MM.1S (cell line): ENCODE measurements at regions not wholly inside any gene's neighbourhood (a gene's known extent, or its start where the extent isn't known, plus 50 kb on each side); places are given as distances from the start of the nearest gene placed in this dataset.
"Not testable (repeated sequence)": the region's sequence is repeated elsewhere in the genome, so short reads cannot be mapped to it uniquely, and the experiment has no call there.

Experiments used
- CTCF ChIP-seq: fragments of 300-600 bp; sonication (generic); IDR thresholded peaks from 2 replicates; pipeline ENCODE4 v1.5.1; 2016; ENCODE audit warnings: antibody characterized with exemption, low read length, mixed read lengths
- EZH2 ChIP-seq: fragments of 300-600 bp; sonication (generic); optimal IDR thresholded peaks from 2 replicates; pipeline ENCODE3; 2017; ENCODE audit warnings: low read depth, mild to moderate bottlenecking, antibody characterized with exemption, low read length, mixed read lengths
- EZH2phosphoT487 ChIP-seq: fragments of 300-600 bp; sonication (generic); IDR thresholded peaks from 2 replicates; pipeline ENCODE4 v1.6.1; 2018; ENCODE audit warnings: antibody characterized with exemption, low read length

GRCh38 chr18:76600076-76600475 is 105.0 kb upstream of the ZNF516 start:
- TF ChIP-seq CTCF, EZH2, EZH2phosphoT487: not testable (repeated sequence)
